Testis (tissue), 2 donors: ENCODE measurements at regions not wholly inside any gene's neighbourhood (a gene's known extent, or its start where the extent isn't known, plus 50 kb on each side); places are given as distances from the start of the nearest gene placed in this dataset.

Source experiments
- CTCF ChIP-seq, 3 experiments: fragments of 450-650 bp in 2 of 3; fragments of 200-600 bp in 1 of 3; sonication (generic) in 1 of 3; IDR thresholded peaks; one replicate each; pipeline ENCODE4 v1.5.1; 2016 to 2019; ENCODE audit warnings: antibody characterized with exemption in 3 of 3, mild to moderate bottlenecking in 2 of 3, moderate library complexity in 1 of 3
- POLR2A ChIP-seq: fragments of 450-650 bp; IDR thresholded peaks from one replicate; pipeline ENCODE4 v1.6.1; 2017; ENCODE audit warnings: antibody characterized with exemption, mild to moderate bottlenecking, moderate library complexity

- TF ChIP-seq CTCF (IDR thresholded peaks at IDR 0.05) (no peak), POLR2A (no peak)
Measured at GRCh38 chr13:86283031-86283430, 483.8 kb upstream of the SLITRK6 start.
